ENCODE measurements at regions not wholly inside any gene's neighbourhood (a gene's known extent, or its start where the extent isn't known, plus 50 kb on each side); places are given as distances from the start of the nearest gene placed in this dataset.

- CTCF ChIA-PET: no interaction called here
- no peaks in the 10 kb centered on the region for H3K27me3 ChIP-seq (ENCODE audit: control insufficient read depth, insufficient read depth, low read length)
These were observed 475.1 kb downstream of the PCNX1 start for GRCh38 chr14:71382315-71382714.

GRCh38 chr14:71383510-71383909, 476.3 kb downstream of the PCNX1 start:
- TF ChIP-seq CTCF (IDR thresholded peaks at IDR 0.05; ENCODE audit: insufficient read depth, low read depth, low read length): no peak
- no peak overlapping the region for H3K4me3 ChIP-seq (ENCODE audit: low read depth, low read length)
- POLR2A ChIA-PET: no interaction called here

More at GRCh38 chr14:71382315-71382714, 475.1 kb downstream of the PCNX1 start:
- Histone ChIP-seq H3K4me3 (ENCODE audit: low read depth, low read length) (no peak overlapping the region), H3K36me3 (ENCODE audit: control insufficient read depth, insufficient read depth, low read length) (no peaks in the 10 kb centered on the region)
- POLR2A ChIA-PET: no interaction called here
- no peak for TF ChIP-seq CTCF (IDR thresholded peaks at IDR 0.05; ENCODE audit: insufficient read depth, low read depth, low read length)
- DNase-seq (ENCODE audit: low read depth): no peak

GRCh38 chr14:71384007-71384845, 477.0 kb downstream of the PCNX1 start:
- POLR2A ChIA-PET: no interaction called here
- H3K4me3 ChIP-seq (ENCODE audit: low read depth, low read length): no peak overlapping the region
- TF ChIP-seq CTCF (IDR thresholded peaks at IDR 0.05; ENCODE audit: insufficient read depth, low read depth, low read length): no peak
- H3K36me3 ChIP-seq (ENCODE audit: control insufficient read depth, insufficient read depth, low read length): no peaks in the 10 kb centered on the region
- no peak for DNase-seq (ENCODE audit: low read depth)
- CTCF ChIA-PET: no interaction called here
- no peaks in the 10 kb centered on the region for H3K27me3 ChIP-seq (ENCODE audit: control insufficient read depth, insufficient read depth, low read length)

More at GRCh38 chr14:71383510-71383909, 476.3 kb downstream of the PCNX1 start:
- H3K36me3 ChIP-seq (ENCODE audit: control insufficient read depth, insufficient read depth, low read length): no peaks in the 10 kb centered on the region
- CTCF ChIA-PET: no interaction called here
- no peaks in the 10 kb centered on the region for H3K27me3 ChIP-seq (ENCODE audit: control insufficient read depth, insufficient read depth, low read length)
- DNase-seq (ENCODE audit: low read depth): no peak

GRCh38 chr14:71387753-71388152, 480.5 kb downstream of the PCNX1 start:
- POLR2A ChIA-PET: interaction anchor here (0.6 kb wide), 1 partner anchor 244 kb away, joined by 3 read pairs; no protein-coding TSS in a partner anchor
- no peak for TF ChIP-seq CTCF (IDR thresholded peaks at IDR 0.05; ENCODE audit: insufficient read depth, low read depth, low read length)
- H3K27me3 ChIP-seq (ENCODE audit: control insufficient read depth, insufficient read depth, low read length): no peaks in the 10 kb centered on the region
- CTCF ChIA-PET: interaction anchor here (1.0 kb wide), 1 partner anchor 365 kb away, joined by 4 read pairs; no protein-coding TSS in a partner anchor
- no peak for DNase-seq (ENCODE audit: low read depth)
- H3K36me3 ChIP-seq (ENCODE audit: control insufficient read depth, insufficient read depth, low read length): peaks cover 2% of the 10 kb centered on the region
- no peak overlapping the region for H3K4me3 ChIP-seq (ENCODE audit: low read depth, low read length)

GRCh38 chr14:71388336-71388735, 481.1 kb downstream of the PCNX1 start:
- Histone ChIP-seq H3K36me3 (ENCODE audit: control insufficient read depth, insufficient read depth, low read length) (peaks cover 2% of the 10 kb centered on the region), H3K4me3 (ENCODE audit: low read depth, low read length) (no peak overlapping the region), H3K27me3 (ENCODE audit: control insufficient read depth, insufficient read depth, low read length) (no peaks in the 10 kb centered on the region)
- ChIA-PET POLR2A (interaction anchor here (0.6 kb wide), 1 partner anchor 245 kb away, joined by 3 read pairs; no protein-coding TSS in a partner anchor), CTCF (interaction anchor here (0.8 to 1.0 kb wide), 2 partner anchors 17 to 365 kb away, joined by 3 to 4 read pairs; no protein-coding TSS in a partner anchor)
- TF ChIP-seq CTCF (IDR thresholded peaks at IDR 0.05; ENCODE audit: insufficient read depth, low read depth, low read length): no peak
- no peak for DNase-seq (ENCODE audit: low read depth)

Measured in BJ (cell line).